ENCODE measurements at regions not wholly inside any gene's neighbourhood (a gene's known extent, or its start where the extent isn't known, plus 50 kb on each side); places are given as distances from the start of the nearest gene placed in this dataset.
"Not testable (repeated sequence)": the region's sequence is repeated elsewhere in the genome, so short reads cannot be mapped to it uniquely, and the experiment has no call there.

DNA sequence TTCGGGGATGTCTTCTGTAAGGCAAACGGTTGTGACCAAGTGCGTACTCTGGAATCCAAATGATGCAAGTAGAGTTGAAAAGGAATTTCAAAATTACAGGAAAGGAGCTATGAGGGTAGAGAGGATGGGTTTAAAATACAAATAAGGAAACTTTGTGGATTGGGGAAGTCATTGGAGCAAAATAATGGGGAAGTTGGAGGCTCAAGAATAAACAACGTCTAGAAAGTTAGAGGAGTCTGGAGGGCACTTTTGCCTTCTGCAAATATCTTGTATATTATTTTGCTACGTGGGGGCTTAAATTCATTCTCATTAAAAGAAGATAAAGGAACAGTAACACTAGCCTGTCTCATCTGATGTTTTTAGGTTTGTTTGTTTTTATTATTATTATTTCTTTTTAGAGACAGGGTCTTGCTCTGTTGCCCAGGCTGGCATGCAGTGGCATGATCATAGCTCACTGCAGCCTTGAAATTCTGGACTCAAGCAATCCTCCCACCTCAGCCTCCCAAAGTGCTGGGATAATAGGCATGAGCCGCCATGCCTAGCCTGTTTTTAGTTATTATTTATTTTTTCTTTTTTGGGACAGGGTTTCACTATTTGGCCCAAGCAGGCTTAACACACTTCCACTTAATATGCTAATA, 55.0 kb upstream of the TNFAIP3 start:
- no peak for ATAC-seq
- TF ChIP-seq, protein P1, sequence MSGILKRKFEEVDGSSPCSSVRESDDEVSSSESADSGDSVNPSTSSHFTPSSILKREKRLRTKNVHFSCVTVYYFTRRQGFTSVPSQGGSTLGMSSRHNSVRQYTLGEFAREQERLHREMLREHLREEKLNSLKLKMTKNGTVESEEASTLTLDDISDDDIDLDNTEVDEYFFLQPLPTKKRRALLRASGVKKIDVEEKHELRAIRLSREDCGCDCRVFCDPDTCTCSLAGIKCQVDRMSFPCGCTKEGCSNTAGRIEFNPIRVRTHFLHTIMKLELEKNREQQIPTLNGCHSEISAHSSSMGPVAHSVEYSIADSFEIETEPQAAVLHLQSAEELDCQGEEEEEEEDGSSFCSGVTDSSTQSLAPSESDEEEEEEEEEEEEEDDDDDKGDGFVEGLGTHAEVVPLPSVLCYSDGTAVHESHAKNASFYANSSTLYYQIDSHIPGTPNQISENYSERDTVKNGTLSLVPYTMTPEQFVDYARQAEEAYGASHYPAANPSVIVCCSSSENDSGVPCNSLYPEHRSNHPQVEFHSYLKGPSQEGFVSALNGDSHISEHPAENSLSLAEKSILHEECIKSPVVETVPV (CRISPR knock-in tag; IDR thresholded peaks at IDR 0.05), result no peak

DNA sequence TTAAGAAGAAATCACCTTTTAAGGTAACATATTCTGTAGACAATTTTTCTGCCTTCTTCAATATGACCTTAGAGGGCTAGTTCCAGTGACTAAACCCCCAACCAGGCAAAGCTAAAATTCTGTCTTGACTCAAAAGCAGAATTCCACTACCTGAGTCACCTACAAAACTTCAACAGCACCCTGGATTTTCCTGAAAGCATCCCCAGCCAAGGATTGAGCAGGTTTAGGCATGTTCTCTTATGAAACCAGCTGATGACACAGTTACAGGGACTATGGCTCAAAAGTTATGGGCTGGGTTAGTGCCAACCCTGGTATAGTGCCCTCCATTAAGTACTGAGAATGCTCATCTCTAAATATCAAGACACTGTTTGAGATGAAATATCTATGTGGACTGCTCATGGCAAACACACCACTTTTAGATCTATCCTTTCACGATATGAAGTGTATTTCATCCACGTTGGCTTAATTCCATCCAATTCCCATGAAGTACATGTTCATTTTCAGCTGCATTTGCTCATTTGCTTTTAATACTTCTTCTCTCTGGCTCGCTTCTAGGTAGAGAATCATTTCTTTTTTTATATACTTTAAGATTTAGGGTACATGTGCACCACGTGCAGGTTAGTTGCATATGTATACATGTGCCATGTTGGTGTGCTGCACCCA, 53.6 kb upstream of the TNFAIP3 start:
- ATAC-seq, result no peak
- no peak for TF ChIP-seq TOX (CRISPR knock-in tag; IDR thresholded peaks at IDR 0.05; ENCODE audit: borderline replicate concordance)
- TF ChIP-seq CSDC2 (CRISPR knock-in tag; IDR thresholded peaks at IDR 0.05), result no peak
- TF ChIP-seq ARNTL (CRISPR knock-in tag; IDR thresholded peaks at IDR 0.05; ENCODE audit: borderline replicate concordance, low read depth), result no peak
- TF ChIP-seq ZFP3 (CRISPR knock-in tag; IDR thresholded peaks at IDR 0.05), result no peak
- no peak for TF ChIP-seq RARB (CRISPR knock-in tag; IDR thresholded peaks at IDR 0.05)
- TF ChIP-seq ESRRG (CRISPR knock-in tag; IDR thresholded peaks at IDR 0.05), result no peak
- no peak for TF ChIP-seq ZC3H10 (CRISPR knock-in tag; IDR thresholded peaks at IDR 0.05)

DNA sequence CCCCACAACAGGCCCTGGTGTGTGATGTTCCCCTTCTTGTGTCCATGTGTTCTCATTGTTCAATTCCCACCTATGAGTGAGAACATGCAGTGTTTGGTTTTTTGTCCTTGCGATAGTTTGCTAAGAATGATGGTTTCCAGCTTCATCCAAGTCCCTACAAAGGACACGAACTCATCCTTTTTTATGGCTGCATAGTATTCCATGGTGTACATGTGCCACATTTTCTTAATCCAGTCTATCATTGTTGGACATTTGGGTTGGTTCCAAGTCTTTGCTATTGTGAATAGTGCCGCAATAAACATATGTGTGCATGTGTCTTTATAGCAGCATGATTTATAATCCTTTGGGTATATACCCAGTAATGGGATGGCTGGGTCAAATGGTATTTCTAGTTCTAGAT, 53.0 kb upstream of the TNFAIP3 start:
- not testable (repeated sequence) for ATAC-seq

DNA sequence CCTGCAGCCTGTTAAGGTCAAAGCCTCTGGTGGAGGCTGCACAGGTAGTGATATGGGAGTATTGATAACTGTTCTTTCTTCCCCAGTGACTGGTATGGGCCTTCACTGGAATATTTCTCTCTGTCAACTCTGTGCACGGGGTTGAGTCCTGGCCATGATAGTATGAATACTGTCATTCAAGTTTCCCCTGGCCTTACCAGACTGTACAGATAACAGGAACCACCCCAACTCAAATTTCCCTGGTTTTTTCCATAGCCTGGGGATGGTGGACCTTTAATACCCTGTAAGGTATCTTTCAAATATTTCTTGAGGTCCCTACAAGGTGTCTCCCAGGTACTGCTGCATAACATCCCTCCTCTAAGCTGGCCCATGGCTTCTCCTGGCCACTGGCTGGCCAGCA, 51.4 kb upstream of the TNFAIP3 start:
- ATAC-seq, result no peak
- no peak for TF ChIP-seq OSR1 (CRISPR knock-in tag; IDR thresholded peaks at IDR 0.05)
- TF ChIP-seq ZNF565 (CRISPR knock-in tag; conservative IDR thresholded peaks at IDR 0.05; ENCODE audit: low read depth), result no peak

DNA sequence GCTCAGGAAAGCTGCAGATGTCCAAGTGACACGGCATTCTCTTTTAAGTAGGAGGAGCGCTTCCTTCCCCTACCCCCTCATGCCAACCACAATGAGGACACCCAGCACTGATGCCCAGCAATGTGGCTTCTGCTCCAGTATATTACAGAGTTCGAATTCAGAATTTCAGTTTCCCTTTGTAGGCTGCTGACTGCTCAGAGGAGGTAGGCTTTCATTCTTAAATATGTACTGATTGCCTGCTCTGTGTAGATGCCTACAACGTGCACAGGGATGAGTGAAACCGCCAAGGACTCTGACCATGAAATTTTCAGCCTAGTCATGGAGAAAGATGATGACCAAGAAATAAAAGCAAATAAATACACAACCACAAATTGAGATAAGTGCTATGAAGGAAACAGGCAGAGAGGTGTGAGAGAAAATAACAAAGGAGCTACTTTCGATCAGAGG, 50.9 kb upstream of the TNFAIP3 start:
- TF ChIP-seq BACH2 (CRISPR knock-in tag; IDR thresholded peaks at IDR 0.05; ENCODE audit: borderline replicate concordance), result no peak
- TF ChIP-seq ISL1 (CRISPR knock-in tag; IDR thresholded peaks at IDR 0.05), result no peak
- no peak for TF ChIP-seq ARNTL (CRISPR knock-in tag; IDR thresholded peaks at IDR 0.05; ENCODE audit: borderline replicate concordance, low read depth)
- TF ChIP-seq ZC3H10 (CRISPR knock-in tag; IDR thresholded peaks at IDR 0.05), result no peak
- no peak for TF ChIP-seq GLIS3 (CRISPR knock-in tag; IDR thresholded peaks at IDR 0.05)
- no peak for TF ChIP-seq ESRRG (CRISPR knock-in tag; IDR thresholded peaks at IDR 0.05)
- TF ChIP-seq TOX (CRISPR knock-in tag; IDR thresholded peaks at IDR 0.05; ENCODE audit: borderline replicate concordance), result no peak
- ATAC-seq, result no peak

DNA sequence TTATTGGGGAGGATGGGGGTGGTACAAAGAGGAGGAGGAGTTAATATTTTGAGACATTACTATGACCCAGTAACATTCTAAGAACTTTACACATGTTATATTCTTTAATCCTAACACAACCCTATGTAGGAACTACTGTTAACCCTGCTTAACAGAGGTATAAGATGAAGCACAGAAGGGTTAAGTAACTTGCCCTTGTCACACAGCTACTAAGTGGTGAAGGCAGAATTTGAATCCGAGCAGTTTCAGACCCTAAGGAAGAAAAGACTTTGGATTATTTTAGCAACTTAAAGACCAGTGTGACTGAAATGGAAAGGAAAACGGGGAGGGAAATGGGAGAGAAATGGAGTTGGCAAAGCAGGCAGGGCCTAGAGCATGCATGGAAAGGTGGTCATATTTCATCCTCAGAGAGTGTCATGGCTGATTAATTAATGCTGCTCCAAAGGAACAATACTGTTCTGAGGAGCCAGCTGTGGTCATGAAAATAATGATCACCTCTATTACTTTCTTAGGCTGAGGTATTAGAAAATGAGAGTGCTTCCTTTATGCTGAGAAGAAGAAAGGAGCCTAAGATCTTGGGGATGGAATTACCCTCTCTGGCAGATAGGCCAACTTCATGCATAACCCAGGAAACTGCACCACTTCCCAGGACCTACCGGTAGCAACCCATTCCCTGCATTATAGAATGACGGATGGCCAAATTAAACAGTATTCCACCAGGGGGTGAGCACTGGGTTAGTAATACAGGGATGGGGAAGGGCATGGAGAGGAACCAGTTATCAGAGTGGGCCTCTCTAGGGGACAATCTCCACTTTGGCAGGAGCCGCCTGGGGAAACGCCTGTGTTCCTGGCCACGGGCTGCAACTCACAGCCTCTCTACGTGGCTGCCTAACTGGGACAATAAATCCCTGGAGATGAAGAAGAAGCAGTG, 50.1 kb upstream of the TNFAIP3 start:
- ATAC-seq, result no peak
- TF ChIP-seq, protein P2, sequence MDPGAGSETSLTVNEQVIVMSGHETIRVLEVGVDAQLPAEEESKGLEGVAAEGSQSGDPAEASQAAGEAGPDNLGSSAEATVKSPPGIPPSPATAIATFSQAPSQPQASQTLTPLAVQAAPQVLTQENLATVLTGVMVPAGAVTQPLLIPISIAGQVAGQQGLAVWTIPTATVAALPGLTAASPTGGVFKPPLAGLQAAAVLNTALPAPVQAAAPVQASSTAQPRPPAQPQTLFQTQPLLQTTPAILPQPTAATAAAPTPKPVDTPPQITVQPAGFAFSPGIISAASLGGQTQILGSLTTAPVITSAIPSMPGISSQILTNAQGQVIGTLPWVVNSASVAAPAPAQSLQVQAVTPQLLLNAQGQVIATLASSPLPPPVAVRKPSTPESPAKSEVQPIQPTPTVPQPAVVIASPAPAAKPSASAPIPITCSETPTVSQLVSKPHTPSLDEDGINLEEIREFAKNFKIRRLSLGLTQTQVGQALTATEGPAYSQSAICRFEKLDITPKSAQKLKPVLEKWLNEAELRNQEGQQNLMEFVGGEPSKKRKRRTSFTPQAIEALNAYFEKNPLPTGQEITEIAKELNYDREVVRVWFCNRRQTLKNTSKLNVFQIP (CRISPR knock-in tag; IDR thresholded peaks at IDR 0.05; ENCODE audit: borderline replicate concordance, low read depth), result no peak
- no peak for TF ChIP-seq OSR1 (CRISPR knock-in tag; IDR thresholded peaks at IDR 0.05)
- TF ChIP-seq GLIS3 (CRISPR knock-in tag; IDR thresholded peaks at IDR 0.05), result no peak
- TF ChIP-seq BACH2 (CRISPR knock-in tag; IDR thresholded peaks at IDR 0.05; ENCODE audit: borderline replicate concordance), result no peak
- TF ChIP-seq, protein P3, sequence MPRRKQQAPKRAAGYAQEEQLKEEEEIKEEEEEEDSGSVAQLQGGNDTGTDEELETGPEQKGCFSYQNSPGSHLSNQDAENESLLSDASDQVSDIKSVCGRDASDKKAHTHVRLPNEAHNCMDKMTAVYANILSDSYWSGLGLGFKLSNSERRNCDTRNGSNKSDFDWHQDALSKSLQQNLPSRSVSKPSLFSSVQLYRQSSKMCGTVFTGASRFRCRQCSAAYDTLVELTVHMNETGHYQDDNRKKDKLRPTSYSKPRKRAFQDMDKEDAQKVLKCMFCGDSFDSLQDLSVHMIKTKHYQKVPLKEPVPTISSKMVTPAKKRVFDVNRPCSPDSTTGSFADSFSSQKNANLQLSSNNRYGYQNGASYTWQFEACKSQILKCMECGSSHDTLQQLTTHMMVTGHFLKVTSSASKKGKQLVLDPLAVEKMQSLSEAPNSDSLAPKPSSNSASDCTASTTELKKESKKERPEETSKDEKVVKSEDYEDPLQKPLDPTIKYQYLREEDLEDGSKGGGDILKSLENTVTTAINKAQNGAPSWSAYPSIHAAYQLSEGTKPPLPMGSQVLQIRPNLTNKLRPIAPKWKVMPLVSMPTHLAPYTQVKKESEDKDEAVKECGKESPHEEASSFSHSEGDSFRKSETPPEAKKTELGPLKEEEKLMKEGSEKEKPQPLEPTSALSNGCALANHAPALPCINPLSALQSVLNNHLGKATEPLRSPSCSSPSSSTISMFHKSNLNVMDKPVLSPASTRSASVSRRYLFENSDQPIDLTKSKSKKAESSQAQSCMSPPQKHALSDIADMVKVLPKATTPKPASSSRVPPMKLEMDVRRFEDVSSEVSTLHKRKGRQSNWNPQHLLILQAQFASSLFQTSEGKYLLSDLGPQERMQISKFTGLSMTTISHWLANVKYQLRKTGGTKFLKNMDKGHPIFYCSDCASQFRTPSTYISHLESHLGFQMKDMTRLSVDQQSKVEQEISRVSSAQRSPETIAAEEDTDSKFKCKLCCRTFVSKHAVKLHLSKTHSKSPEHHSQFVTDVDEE (CRISPR knock-in tag; IDR thresholded peaks at IDR 0.05), result no peak
- TF ChIP-seq, protein P1 (CRISPR knock-in tag; IDR thresholded peaks at IDR 0.05), result no peak
- TF ChIP-seq ISL1 (CRISPR knock-in tag; IDR thresholded peaks at IDR 0.05), result no peak
- TF ChIP-seq ZFP30 (CRISPR knock-in tag; IDR thresholded peaks at IDR 0.05), result no peak
- TF ChIP-seq, protein P4, sequence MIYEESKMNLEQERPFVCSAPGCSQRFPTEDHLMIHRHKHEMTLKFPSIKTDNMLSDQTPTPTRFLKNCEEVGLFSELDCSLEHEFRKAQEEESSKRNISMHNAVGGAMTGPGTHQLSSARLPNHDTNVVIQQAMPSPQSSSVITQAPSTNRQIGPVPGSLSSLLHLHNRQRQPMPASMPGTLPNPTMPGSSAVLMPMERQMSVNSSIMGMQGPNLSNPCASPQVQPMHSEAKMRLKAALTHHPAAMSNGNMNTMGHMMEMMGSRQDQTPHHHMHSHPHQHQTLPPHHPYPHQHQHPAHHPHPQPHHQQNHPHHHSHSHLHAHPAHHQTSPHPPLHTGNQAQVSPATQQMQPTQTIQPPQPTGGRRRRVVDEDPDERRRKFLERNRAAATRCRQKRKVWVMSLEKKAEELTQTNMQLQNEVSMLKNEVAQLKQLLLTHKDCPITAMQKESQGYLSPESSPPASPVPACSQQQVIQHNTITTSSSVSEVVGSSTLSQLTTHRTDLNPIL (CRISPR knock-in tag; IDR thresholded peaks at IDR 0.05; ENCODE audit: low read depth), result no peak
- no peak for TF ChIP-seq SNAI2 (CRISPR knock-in tag; IDR thresholded peaks at IDR 0.05)
- TF ChIP-seq TOX (CRISPR knock-in tag; IDR thresholded peaks at IDR 0.05; ENCODE audit: borderline replicate concordance), result no peak
- TF ChIP-seq ARNTL (CRISPR knock-in tag; IDR thresholded peaks at IDR 0.05; ENCODE audit: borderline replicate concordance, low read depth), result no peak
- TF ChIP-seq ESRRG (CRISPR knock-in tag; IDR thresholded peaks at IDR 0.05), result no peak
- no peak for TF ChIP-seq ZNF565 (CRISPR knock-in tag; conservative IDR thresholded peaks at IDR 0.05; ENCODE audit: low read depth)
- TF ChIP-seq ZC3H10 (CRISPR knock-in tag; IDR thresholded peaks at IDR 0.05), result no peak
